Activated CD4-positive, alpha-beta T cell treated with anti-CD3 and anti-CD28 coated beads for 4 hours (primary cell): ENCODE measurements at regions not wholly inside any gene's neighbourhood (a gene's known extent, or its start where the extent isn't known, plus 50 kb on each side); places are given as distances from the start of the nearest gene placed in this dataset.
A peak's percentile ranks its signal among the peaks of the same experiment; 100 is the strongest.

Experiments
- DNase-seq, 2 donors: peaks; one replicate each; pipeline ENCODE4 v3.0.0-alpha.2; 2020

GRCh38 chr18:5091741-5092140, 105.3 kb downstream of the AKAIN1 start:
- DNase-seq: no peak

GRCh38 chr18:5075297-5075696, 121.8 kb downstream of the AKAIN1 start:
- no peak for DNase-seq

- peak; percentile 6 to 9 for DNase-seq
Measured at GRCh38 chr18:5073026-5073944, 123.8 kb downstream of the AKAIN1 start.

GRCh38 chr18:5068851-5069250, 128.2 kb downstream of the AKAIN1 start:
- DNase-seq: no peak

- no peak for DNase-seq
Measured at GRCh38 chr18:5066380-5066977, 130.6 kb downstream of the AKAIN1 start.

- DNase-seq: no peak
Measured at GRCh38 chr18:5065615-5066014, 131.4 kb downstream of the AKAIN1 start.

GRCh38 chr18:5064841-5065370, 132.2 kb downstream of the AKAIN1 start:
- DNase-seq: no peak

GRCh38 chr18:5061785-5062184, 135.3 kb downstream of the AKAIN1 start:
- no peak for DNase-seq

- DNase-seq: no peak
Measured at GRCh38 chr18:5060543-5060942, 136.5 kb downstream of the AKAIN1 start.

- DNase-seq: no peak
Measured at GRCh38 chr18:5059696-5060032, 137.4 kb downstream of the AKAIN1 start.

- peak; percentile 12 to 18 for DNase-seq
Measured at GRCh38 chr18:5058768-5059695, 138.0 kb downstream of the AKAIN1 start.

- DNase-seq: peak; percentile 8 to 48
Measured at GRCh38 chr18:5057386-5058348, 139.4 kb downstream of the AKAIN1 start.

- no peak for DNase-seq
Measured at GRCh38 chr18:5052491-5052890, 144.6 kb downstream of the AKAIN1 start.

GRCh38 chr18:5051207-5051606, 145.8 kb downstream of the AKAIN1 start:
- no peak for DNase-seq

GRCh38 chr18:5049124-5049523, 147.9 kb downstream of the AKAIN1 start:
- DNase-seq: no peak

GRCh38 chr18:5040476-5040875, 156.6 kb downstream of the AKAIN1 start:
- DNase-seq: no peak

GRCh38 chr18:5036523-5036922, 160.5 kb downstream of the AKAIN1 start:
- DNase-seq: no peak

- DNase-seq: no peak
Measured at GRCh38 chr18:5031216-5031615, 165.8 kb downstream of the AKAIN1 start.

- no peak for DNase-seq
Measured at GRCh38 chr18:5030636-5031035, 166.4 kb downstream of the AKAIN1 start.

GRCh38 chr18:5029592-5029991, 167.5 kb downstream of the AKAIN1 start:
- no peak for DNase-seq

GRCh38 chr18:5024741-5025140, 172.3 kb downstream of the AKAIN1 start:
- DNase-seq: no peak

- no peak for DNase-seq
Measured at GRCh38 chr18:5021558-5021957, 175.5 kb downstream of the AKAIN1 start.
